ENCODE measurements at regions not wholly inside any gene's neighbourhood (a gene's known extent, or its start where the extent isn't known, plus 50 kb on each side); places are given as distances from the start of the nearest gene placed in this dataset.

- Mint-ChIP-seq H3K4me1 (ENCODE audit: low read depth) (no peaks in the 10 kb centered on the region), H3K27ac (no peak overlapping the region), H3K9me3 (no peaks in the 10 kb centered on the region), H3K27me3 (ENCODE audit: low read depth) (no peaks in the 10 kb centered on the region), H3K4me3 (ENCODE audit: low read depth) (no peak overlapping the region), H3K36me3 (ENCODE audit: low read depth) (no peaks in the 10 kb centered on the region)
- DNase-seq (ENCODE audit: low spot score), result no peak
- intact Hi-C loops (cut with micrococcal nuclease), result no loop called here
Measured at GRCh38 chr16:48829336-48830310, 219.6 kb upstream of the N4BP1 start.

DNA sequence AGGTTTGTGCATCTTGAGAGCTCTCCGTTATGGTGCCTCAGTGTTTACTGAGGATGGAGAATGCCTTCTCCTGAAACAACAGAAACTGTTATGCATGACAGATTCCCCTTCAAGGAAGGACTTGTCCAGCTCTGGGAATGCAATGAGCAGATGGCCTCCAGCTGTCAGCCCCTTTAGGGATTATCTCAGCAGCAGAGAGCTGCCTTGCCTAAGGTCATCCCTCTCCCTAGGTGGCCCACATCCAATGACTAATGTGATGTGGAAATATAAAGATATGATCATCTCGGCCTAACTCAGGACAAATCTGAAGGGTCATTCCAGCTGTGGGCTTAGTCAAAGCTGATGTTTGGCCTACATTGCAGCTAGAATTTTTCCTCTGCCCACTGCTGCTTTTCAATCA, 214.3 kb upstream of the N4BP1 start:
- H3K27ac Mint-ChIP-seq, result no peak overlapping the region
- H3K4me3 Mint-ChIP-seq (ENCODE audit: low read depth), result no peak overlapping the region
- intact Hi-C loops (cut with micrococcal nuclease), result no loop called here
- no peaks in the 10 kb centered on the region for H3K27me3 Mint-ChIP-seq (ENCODE audit: low read depth)
- no peak for DNase-seq (ENCODE audit: low spot score)
- H3K4me1 Mint-ChIP-seq (ENCODE audit: low read depth), result no peaks in the 10 kb centered on the region
- H3K9me3 Mint-ChIP-seq, result no peaks in the 10 kb centered on the region
- H3K36me3 Mint-ChIP-seq (ENCODE audit: low read depth), result no peaks in the 10 kb centered on the region

- Mint-ChIP-seq H3K36me3 (ENCODE audit: low read depth) (no peaks in the 10 kb centered on the region), H3K4me3 (ENCODE audit: low read depth) (no peak overlapping the region), H3K4me1 (ENCODE audit: low read depth) (no peaks in the 10 kb centered on the region), H3K27me3 (ENCODE audit: low read depth) (no peaks in the 10 kb centered on the region), H3K9me3 (no peaks in the 10 kb centered on the region), H3K27ac (no peak overlapping the region)
- no peak for DNase-seq (ENCODE audit: low spot score)
- intact Hi-C loops (cut with micrococcal nuclease), result no loop called here
Measured at GRCh38 chr16:48822431-48822830, 212.5 kb upstream of the N4BP1 start.

GRCh38 chr16:48820379-48820778, 210.4 kb upstream of the N4BP1 start:
- intact Hi-C loops (cut with micrococcal nuclease), result no loop called here
- no peak overlapping the region for H3K27ac Mint-ChIP-seq
- no peaks in the 10 kb centered on the region for H3K9me3 Mint-ChIP-seq
- no peaks in the 10 kb centered on the region for H3K4me1 Mint-ChIP-seq (ENCODE audit: low read depth)
- H3K27me3 Mint-ChIP-seq (ENCODE audit: low read depth), result no peaks in the 10 kb centered on the region
- H3K36me3 Mint-ChIP-seq (ENCODE audit: low read depth), result no peaks in the 10 kb centered on the region
- H3K4me3 Mint-ChIP-seq (ENCODE audit: low read depth), result no peak overlapping the region
- no peak for DNase-seq (ENCODE audit: low spot score)

DNA sequence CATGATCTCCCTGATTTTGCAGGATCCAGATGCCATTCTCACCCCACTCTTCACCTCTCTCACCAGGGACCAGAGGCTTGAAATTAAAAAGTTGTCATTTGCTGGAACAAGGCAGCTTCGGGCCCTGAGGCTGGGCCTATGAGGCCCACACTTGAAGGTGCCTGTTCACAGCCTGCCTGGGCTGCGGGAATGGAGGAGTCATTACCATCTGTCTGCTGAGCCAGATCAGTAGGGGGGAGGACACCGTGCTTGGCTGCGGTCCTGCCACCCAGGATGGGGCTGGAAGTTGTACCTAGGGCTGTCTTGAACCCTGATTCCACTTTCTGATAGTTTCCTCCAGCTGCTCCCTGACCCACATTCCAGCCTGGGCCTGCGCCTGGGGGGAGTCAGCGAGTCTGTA, 208.3 kb upstream of the N4BP1 start:
- intact Hi-C loops (cut with micrococcal nuclease), result no loop called here
- Mint-ChIP-seq H3K4me3 (ENCODE audit: low read depth) (no peak overlapping the region), H3K4me1 (ENCODE audit: low read depth) (no peaks in the 10 kb centered on the region), H3K9me3 (no peaks in the 10 kb centered on the region), H3K27me3 (ENCODE audit: low read depth) (no peaks in the 10 kb centered on the region), H3K36me3 (ENCODE audit: low read depth) (no peaks in the 10 kb centered on the region), H3K27ac (no peak overlapping the region)
- DNase-seq (ENCODE audit: low spot score), result no peak

- Mint-ChIP-seq H3K9me3 (no peaks in the 10 kb centered on the region), H3K4me3 (ENCODE audit: low read depth) (no peak overlapping the region), H3K27me3 (ENCODE audit: low read depth) (peaks cover 7% of the 10 kb centered on the region), H3K27ac (no peak overlapping the region), H3K36me3 (ENCODE audit: low read depth) (no peaks in the 10 kb centered on the region), H3K4me1 (ENCODE audit: low read depth) (no peaks in the 10 kb centered on the region)
- DNase-seq (ENCODE audit: low spot score), result no peak
- intact Hi-C loops (cut with micrococcal nuclease), result no loop called here
Measured at GRCh38 chr16:48817032-48817431, 207.1 kb upstream of the N4BP1 start.

- Mint-ChIP-seq H3K27me3 (ENCODE audit: low read depth) (peaks cover 13% of the 10 kb centered on the region), H3K9me3 (no peaks in the 10 kb centered on the region), H3K27ac (no peak overlapping the region), H3K4me1 (ENCODE audit: low read depth) (no peaks in the 10 kb centered on the region), H3K36me3 (ENCODE audit: low read depth) (no peaks in the 10 kb centered on the region), H3K4me3 (ENCODE audit: low read depth) (no peak overlapping the region)
- intact Hi-C loops (cut with micrococcal nuclease), result no loop called here
- DNase-seq (ENCODE audit: low spot score), result no peak
Measured at GRCh38 chr16:48816393-48816792, 206.4 kb upstream of the N4BP1 start.

DNA sequence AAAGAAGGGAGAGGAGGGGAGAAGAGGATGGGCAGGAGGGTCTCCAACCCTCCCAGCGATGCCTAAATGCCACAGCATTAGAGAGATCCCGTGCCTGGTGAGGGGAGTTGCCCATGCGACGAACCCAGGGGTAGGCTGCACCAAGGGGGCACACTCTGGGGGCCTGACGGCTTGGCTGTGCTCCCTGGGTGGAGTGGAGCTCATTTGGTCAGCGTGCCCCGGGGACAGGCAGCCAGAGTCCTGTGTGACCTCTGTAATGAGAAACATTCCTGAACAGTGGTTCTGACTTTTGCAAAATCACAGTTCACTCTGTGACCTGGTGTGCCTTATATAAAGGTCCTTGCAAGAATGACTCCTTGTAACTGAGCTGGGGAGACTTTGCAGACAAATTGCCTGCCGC, 205.0 kb upstream of the N4BP1 start:
- intact Hi-C loops (cut with micrococcal nuclease), result no loop called here
- peaks cover 18% of the 10 kb centered on the region for H3K27me3 Mint-ChIP-seq (ENCODE audit: low read depth)
- H3K36me3 Mint-ChIP-seq (ENCODE audit: low read depth), result no peaks in the 10 kb centered on the region
- no peak for DNase-seq (ENCODE audit: low spot score)
- no peak overlapping the region for H3K4me3 Mint-ChIP-seq (ENCODE audit: low read depth)
- H3K4me1 Mint-ChIP-seq (ENCODE audit: low read depth), result no peaks in the 10 kb centered on the region
- no peaks in the 10 kb centered on the region for H3K9me3 Mint-ChIP-seq
- H3K27ac Mint-ChIP-seq, result no peak overlapping the region

DNA sequence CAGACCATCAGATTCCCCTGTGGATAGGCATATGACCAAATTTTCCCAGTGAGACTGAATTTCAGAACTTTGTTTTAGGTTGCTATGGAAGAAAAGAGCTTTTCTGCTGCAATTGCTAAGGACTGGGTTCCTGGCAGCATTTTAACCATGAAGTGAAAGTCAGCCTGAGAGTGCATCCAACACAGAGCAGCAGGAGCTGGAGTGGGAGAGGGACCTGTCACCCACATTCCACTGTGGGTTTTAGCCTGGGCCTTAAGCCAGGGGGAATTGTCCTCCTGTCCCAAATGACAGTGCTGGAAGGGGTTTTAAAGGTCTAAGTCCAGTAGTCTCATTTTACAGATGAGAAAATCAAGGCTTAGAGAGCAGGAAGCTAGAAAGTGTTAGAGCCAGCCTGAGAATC, 203.5 kb upstream of the N4BP1 start:
- H3K36me3 Mint-ChIP-seq (ENCODE audit: low read depth), result no peaks in the 10 kb centered on the region
- peaks cover 24% of the 10 kb centered on the region for H3K27me3 Mint-ChIP-seq (ENCODE audit: low read depth)
- H3K27ac Mint-ChIP-seq, result no peak overlapping the region
- intact Hi-C loops (cut with micrococcal nuclease), result no loop called here
- H3K9me3 Mint-ChIP-seq, result no peaks in the 10 kb centered on the region
- no peak overlapping the region for H3K4me3 Mint-ChIP-seq (ENCODE audit: low read depth)
- no peak for DNase-seq (ENCODE audit: low spot score)
- H3K4me1 Mint-ChIP-seq (ENCODE audit: low read depth), result no peaks in the 10 kb centered on the region

DNA sequence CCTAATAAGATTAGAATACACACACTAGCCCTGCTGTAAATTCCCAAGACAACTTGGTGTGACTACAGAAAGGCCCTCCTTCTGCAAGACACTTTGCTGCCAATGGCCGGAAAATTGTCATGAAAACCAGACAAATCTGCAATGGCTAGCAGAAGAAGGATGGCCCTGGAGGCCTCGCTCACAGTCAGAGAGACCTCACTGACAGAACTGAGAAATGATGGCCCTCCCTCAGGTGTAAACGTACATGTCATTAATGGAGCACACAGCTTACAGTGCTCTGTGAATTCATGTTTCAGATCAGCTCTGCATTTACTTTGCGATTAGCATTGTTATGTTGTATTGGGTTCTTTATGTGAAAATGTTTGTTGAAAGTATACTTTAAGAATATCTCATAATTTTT, 202.9 kb upstream of the N4BP1 start:
- Mint-ChIP-seq H3K27me3 (ENCODE audit: low read depth) (peaks cover 24% of the 10 kb centered on the region), H3K4me1 (ENCODE audit: low read depth) (no peaks in the 10 kb centered on the region), H3K9me3 (no peaks in the 10 kb centered on the region), H3K4me3 (ENCODE audit: low read depth) (no peak overlapping the region), H3K27ac (no peak overlapping the region), H3K36me3 (ENCODE audit: low read depth) (no peaks in the 10 kb centered on the region)
- DNase-seq (ENCODE audit: low spot score), result no peak
- intact Hi-C loops (cut with micrococcal nuclease), result no loop called here

- H3K9me3 Mint-ChIP-seq, result no peaks in the 10 kb centered on the region
- DNase-seq (ENCODE audit: low spot score), result no peak
- no peaks in the 10 kb centered on the region for H3K36me3 Mint-ChIP-seq (ENCODE audit: low read depth)
- H3K4me1 Mint-ChIP-seq (ENCODE audit: low read depth), result no peaks in the 10 kb centered on the region
- no peak overlapping the region for H3K27ac Mint-ChIP-seq
- H3K27me3 Mint-ChIP-seq (ENCODE audit: low read depth), result peaks cover 24% of the 10 kb centered on the region
- no peak overlapping the region for H3K4me3 Mint-ChIP-seq (ENCODE audit: low read depth)
- intact Hi-C loops (cut with micrococcal nuclease), result no loop called here
Measured at GRCh38 chr16:48811478-48811877, 201.5 kb upstream of the N4BP1 start.

GRCh38 chr16:48810803-48811453, 200.9 kb upstream of the N4BP1 start:
- Mint-ChIP-seq H3K36me3 (ENCODE audit: low read depth) (no peaks in the 10 kb centered on the region), H3K4me3 (ENCODE audit: low read depth) (no peak overlapping the region), H3K4me1 (ENCODE audit: low read depth) (no peaks in the 10 kb centered on the region), H3K9me3 (no peaks in the 10 kb centered on the region), H3K27me3 (ENCODE audit: low read depth) (peaks cover 24% of the 10 kb centered on the region), H3K27ac (no peak overlapping the region)
- no peak for DNase-seq (ENCODE audit: low spot score)
- intact Hi-C loops (cut with micrococcal nuclease), result no loop called here

DNA sequence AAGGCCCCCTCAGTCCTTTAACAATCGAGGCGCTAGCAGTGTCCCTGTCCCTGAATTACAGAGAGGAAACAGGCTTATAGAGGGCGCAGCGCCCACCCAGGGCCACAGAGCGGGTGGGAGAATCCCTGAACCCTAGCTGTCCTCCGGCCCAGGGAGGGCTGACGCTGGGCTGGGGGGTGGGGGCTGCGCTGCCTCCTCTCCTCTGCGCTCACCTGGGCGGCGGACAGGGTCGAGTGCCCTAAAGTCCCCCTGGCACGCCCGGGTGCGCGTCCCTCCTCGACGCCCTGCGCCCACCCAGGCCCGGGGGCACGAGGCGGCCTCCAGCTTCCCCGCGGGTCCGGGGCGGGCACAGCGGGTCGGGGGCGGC, 200.4 kb upstream of the N4BP1 start:
- Mint-ChIP-seq H3K4me1 (ENCODE audit: low read depth) (no peaks in the 10 kb centered on the region), H3K9me3 (no peaks in the 10 kb centered on the region), H3K4me3 (ENCODE audit: low read depth) (no peak overlapping the region), H3K27ac (no peak overlapping the region), H3K27me3 (ENCODE audit: low read depth) (peaks cover 24% of the 10 kb centered on the region), H3K36me3 (ENCODE audit: low read depth) (no peaks in the 10 kb centered on the region)
- intact Hi-C loops (cut with micrococcal nuclease), result no loop called here
- no peak for DNase-seq (ENCODE audit: low spot score)
